GM12872 (cell line): ENCODE measurements at regions not wholly inside any gene's neighbourhood (a gene's known extent, or its start where the extent isn't known, plus 50 kb on each side); places are given as distances from the start of the nearest gene placed in this dataset.

Experiments
- TF ChIP-seq, protein P1 (sequence below): IDR thresholded peaks from 3 replicates; pipeline ENCODE4 v1.5.1; 2011; ENCODE audit warnings: low read depth, mild to moderate bottlenecking, low read length, moderate library complexity; ENCODE audit not compliant: insufficient read depth

DNA sequence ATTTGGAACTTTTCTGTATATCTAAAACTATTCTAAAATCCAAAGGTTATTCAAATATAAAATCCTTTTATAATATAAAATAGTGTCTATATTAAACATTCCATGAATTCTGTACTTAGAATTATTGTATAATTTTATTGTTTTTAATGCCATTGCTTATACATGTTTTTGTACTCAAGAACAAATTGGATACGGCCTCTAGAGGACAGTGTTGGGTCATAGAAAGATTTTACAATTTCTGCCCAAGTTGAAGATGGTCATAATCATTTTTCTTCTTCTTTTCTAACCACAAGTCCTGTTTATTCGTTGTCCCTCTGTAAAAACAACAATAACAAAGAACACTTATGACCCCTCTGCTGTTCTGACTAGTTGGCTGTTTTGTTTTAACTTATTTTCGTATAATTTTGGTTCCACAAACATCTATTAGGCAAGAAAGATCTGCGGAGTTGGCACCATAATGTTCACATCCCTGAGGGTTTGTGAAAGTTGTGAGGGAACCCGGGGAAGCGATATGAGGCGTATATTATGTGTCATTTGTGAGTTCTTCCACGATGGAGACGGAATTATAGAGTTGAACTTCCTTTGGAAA, 75.7 kb upstream of the KIF26B start:
- TF ChIP-seq, protein P1, sequence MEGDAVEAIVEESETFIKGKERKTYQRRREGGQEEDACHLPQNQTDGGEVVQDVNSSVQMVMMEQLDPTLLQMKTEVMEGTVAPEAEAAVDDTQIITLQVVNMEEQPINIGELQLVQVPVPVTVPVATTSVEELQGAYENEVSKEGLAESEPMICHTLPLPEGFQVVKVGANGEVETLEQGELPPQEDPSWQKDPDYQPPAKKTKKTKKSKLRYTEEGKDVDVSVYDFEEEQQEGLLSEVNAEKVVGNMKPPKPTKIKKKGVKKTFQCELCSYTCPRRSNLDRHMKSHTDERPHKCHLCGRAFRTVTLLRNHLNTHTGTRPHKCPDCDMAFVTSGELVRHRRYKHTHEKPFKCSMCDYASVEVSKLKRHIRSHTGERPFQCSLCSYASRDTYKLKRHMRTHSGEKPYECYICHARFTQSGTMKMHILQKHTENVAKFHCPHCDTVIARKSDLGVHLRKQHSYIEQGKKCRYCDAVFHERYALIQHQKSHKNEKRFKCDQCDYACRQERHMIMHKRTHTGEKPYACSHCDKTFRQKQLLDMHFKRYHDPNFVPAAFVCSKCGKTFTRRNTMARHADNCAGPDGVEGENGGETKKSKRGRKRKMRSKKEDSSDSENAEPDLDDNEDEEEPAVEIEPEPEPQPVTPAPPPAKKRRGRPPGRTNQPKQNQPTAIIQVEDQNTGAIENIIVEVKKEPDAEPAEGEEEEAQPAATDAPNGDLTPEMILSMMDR: peak; percentile 53; the same call in 2 of the 3 replicates

DNA sequence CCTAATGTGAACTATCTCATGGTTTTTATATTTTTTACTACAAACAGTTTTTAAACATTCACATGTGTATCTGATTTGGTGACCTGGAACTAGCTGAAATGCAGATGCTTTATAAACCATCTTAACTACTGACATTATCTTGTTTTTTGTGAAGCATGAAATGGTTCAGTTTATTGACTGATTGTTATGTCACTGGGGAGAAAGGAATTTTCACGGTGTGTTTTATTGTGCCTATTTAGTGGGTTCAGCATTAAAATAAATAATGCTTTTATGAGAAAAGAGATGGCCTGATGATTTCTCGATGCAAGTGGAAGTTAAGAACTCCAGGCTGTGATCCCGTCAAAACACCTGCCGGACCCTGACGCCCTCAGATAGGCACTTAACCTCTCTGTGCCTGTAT, 79.9 kb upstream of the KIF26B start:
- TF ChIP-seq, protein P1: no peak

DNA sequence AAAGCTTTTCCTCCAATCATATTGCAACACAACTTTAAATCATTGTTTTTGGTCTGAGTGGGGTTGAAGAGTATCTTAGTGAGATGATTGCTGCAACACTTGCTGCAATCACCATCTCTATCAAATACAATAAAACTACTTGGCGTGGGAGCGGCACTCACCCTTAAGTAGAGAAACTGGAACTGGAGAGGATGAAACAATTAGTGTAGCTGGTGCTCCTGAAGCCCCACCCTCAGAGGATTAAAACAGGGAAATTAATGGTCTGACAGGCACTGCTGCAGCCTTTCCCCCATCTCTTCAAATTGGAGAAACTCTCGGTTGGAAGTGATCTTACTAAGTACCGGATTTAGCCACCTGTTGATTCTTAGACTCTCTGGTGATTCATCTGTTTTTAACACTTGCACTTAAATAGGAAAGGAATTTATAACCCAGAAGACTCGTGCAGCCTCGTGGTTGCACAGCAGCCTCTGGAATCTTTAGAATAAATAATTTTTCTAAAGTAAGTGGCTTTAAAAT, 80.5 kb upstream of the KIF26B start:
- TF ChIP-seq, protein P1: no peak

DNA sequence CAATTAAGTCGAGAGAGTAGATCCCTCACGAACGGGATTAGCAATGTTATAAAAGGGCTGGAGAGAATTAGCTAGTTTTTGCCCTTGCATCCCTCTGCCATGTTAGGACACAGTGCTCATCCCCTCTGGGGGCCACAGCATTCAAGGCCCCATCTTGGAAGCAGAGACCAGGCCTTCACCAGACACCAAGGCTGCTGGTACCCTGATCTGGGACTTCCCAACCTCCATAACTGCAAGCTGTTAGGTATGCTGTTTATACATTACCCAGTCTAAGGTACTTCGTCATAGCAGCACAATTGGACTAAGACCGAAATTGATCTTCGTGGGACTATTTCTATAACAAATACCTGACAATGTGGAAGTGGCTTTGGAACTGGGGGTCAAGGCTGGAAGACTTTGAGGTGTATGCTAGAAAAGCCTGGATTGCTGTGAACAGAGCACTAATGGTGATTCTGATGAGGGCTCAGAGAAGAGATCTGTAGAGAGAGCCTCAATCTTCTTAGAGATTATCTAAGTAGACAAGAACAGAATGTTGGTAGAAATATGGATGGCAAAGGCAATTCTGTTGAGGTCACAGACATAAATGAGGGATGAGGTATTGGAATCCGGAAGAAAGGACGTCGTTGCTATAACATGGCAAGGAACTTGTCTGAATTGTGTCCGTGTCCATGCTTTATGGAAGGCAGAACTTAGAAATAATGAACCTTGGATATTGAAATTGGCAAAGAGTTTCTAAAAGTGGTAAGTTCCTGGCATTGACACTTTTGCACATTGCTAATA, 83.8 kb upstream of the KIF26B start:
- TF ChIP-seq, protein P1: no peak

DNA sequence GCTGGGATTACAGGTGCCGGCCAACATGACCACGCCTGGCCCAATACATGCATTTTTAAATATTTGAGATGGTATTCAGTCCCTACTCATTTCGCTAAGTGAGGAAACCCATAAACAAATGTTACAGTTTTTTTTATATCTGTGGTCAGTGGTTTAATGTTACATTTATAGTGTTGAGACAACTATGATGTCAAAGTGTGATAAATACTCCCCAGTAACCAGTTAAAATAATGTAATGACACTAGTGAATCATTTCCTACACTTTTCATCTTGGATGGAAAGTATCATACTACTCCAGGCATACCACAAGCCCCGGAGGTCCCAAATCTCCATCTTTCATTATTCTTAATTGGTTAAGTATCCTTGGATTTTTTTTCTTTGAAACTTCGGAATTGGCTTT, 87.5 kb upstream of the KIF26B start:
- TF ChIP-seq, protein P1: no peak

DNA sequence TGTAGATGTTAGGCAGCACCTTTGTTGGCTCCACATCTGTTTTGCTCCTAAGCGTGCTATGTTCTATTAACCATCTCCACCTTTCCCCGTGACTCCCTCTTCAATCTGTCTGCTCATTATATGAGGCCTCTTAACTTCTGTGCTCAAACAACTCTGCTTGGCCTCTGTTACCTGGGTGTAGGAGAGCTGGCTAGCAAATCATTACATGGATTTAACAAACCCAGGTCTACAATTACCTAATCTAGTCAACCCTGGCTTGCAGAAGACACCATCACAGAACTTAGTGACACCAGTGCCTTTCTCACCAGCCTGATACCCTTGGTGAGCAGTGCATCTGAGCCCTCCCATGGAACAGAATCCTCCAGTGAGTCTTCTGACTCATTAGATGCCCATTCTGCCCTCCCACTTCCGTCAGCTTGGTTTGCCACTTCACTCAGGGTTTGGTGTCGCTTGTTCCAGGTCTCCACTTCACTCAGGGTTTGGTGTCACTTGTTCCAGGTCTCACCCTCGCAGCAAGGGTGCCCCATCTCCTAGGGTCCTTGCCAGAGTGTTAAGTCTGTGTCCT, 92.0 kb upstream of the KIF26B start:
- TF ChIP-seq, protein P1: no peak

DNA sequence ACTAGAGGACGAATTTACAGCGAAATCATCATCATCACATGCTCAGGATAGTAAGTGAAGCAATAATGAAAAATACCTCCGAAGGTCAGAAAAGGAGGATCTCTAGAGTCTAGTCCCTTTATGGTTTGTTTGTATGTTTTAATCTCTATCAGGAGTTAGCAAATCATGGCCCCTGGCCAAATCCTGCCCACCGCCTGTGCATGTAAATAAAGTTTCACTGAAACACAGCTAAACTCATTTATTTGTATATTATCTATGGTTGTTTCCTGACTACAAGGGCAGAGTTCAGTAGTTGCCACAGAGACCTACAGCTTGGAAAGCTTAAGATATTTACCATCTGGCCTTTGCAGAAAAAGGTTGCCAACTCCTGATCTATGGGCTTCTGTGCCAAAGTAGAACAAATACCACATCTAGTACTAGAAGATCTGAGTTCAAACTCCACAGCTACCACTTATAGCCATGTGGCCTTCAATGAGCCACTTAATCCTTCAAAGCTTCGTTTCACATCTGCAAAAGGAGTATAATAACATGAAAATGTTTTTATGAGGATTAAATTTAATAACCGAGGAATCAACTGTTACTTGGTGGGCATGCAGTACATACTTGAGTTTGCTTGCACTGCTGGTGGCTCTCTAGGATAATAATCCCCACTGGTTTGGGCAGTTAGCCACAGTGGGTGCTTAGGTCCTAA, 94.0 kb upstream of the KIF26B start:
- TF ChIP-seq, protein P1: no peak
